ENCODE measurements at regions not wholly inside any gene's neighbourhood (a gene's known extent, or its start where the extent isn't known, plus 50 kb on each side); places are given as distances from the start of the nearest gene placed in this dataset.

DNA sequence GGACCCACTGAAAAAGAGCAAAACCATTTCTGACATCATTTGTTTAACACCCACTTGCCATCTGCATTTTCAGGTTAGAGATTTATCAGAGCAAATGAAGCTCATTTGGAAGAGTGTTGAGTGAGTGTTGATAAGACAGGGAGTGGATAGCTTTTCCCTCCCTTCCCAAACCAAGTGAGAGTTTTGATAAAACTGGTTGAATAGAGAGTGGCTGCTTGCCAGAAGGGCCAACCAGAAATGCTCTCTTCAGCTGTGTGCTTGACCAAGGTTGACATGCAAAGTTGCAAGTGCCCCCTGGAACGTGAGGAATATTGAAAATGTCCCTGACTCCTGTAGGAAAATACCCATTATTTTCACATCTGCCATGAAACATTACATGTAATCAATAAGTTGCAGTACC is 1487.0 kb upstream of the FLRT2 start:
- TF ChIP-seq CTCF (IDR thresholded peaks at IDR 0.05): no peak
- TF ChIP-seq POLR2A (IDR thresholded peaks at IDR 0.05): no peak

Measured in prostate gland (tissue), 2 donors.